Testis (tissue), 2 donors: ENCODE measurements at regions not wholly inside any gene's neighbourhood (a gene's known extent, or its start where the extent isn't known, plus 50 kb on each side); places are given as distances from the start of the nearest gene placed in this dataset.

Source experiments
- POLR2A ChIP-seq: fragments of 450-650 bp; IDR thresholded peaks from one replicate; pipeline ENCODE4 v1.6.1; 2017; ENCODE audit warnings: antibody characterized with exemption, mild to moderate bottlenecking, moderate library complexity
- TF ChIP-seq, protein P1 (sequence below), 3 experiments: fragments of 450-650 bp in 2 of 3; fragments of 200-600 bp in 1 of 3; sonication (generic) in 1 of 3; IDR thresholded peaks; one replicate each; pipeline ENCODE4 v1.5.1; 2016 to 2019; ENCODE audit warnings: antibody characterized with exemption in 3 of 3, mild to moderate bottlenecking in 2 of 3, moderate library complexity in 1 of 3

DNA sequence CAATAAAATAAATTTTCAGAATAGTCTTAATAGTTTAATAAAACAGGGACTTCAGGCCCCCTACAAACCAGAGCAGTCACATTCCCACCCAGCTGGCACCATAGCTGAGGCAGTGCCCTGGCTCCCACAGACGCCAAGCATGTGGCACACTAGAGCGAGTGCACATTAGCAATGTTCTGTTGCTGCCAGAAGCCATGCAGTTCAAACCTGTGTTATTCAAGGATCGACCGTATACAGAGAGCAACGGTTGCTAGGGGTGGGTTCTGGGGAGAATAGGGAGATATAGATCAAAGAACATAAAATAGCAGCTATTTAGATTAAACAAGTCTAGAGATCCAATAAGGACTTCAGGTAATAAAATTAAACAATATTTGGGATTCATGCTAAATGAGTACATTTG is 419.3 kb upstream of the KLHL1 start:
- no peak for TF ChIP-seq POLR2A
- TF ChIP-seq, protein P1, sequence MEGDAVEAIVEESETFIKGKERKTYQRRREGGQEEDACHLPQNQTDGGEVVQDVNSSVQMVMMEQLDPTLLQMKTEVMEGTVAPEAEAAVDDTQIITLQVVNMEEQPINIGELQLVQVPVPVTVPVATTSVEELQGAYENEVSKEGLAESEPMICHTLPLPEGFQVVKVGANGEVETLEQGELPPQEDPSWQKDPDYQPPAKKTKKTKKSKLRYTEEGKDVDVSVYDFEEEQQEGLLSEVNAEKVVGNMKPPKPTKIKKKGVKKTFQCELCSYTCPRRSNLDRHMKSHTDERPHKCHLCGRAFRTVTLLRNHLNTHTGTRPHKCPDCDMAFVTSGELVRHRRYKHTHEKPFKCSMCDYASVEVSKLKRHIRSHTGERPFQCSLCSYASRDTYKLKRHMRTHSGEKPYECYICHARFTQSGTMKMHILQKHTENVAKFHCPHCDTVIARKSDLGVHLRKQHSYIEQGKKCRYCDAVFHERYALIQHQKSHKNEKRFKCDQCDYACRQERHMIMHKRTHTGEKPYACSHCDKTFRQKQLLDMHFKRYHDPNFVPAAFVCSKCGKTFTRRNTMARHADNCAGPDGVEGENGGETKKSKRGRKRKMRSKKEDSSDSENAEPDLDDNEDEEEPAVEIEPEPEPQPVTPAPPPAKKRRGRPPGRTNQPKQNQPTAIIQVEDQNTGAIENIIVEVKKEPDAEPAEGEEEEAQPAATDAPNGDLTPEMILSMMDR (IDR thresholded peaks at IDR 0.05) = no peak
